ENCODE measurements at regions not wholly inside any gene's neighbourhood (a gene's known extent, or its start where the extent isn't known, plus 50 kb on each side); places are given as distances from the start of the nearest gene placed in this dataset.
"Not testable (repeated sequence)": the region's sequence is repeated elsewhere in the genome, so short reads cannot be mapped to it uniquely, and the experiment has no call there.

DNA sequence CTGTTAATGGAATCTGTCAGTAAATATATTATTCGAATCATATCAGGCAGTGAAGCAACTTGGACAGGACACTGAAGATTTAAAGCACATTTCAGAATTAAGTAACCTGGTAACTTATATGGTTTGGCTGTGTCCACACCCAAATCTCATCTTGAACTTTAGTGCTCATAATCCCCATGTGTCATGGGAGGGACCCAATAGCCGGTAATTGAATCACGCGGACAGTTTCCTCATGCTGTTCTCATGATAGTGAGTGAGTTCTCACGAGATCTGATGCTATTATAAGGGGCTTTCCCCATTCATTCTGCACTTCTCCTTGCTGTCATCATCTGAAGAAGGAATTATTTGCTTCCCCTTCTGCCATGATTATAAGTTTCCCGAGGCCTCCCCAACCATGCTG lies 83.2 kb upstream of the COL1A2 start:
- ATAC-seq (no peak), DNase-seq (no peak)
- WGBS, 4 donors, result 73 to 83% (median 82%) methylated on average over 6 of the region's 6 CpGs
- Histone ChIP-seq H3K36me3 (no peaks in the 10 kb centered on the region), H3K27ac (no peak overlapping the region), H3K27me3 (no peaks in the 10 kb centered on the region), H3K4me1 (peaks cover 0 to 19% (median 6%) of the 10 kb centered on the region in 12 donors), H3K9me3 (no peaks in the 10 kb centered on the region), H3K4me3 (no peak overlapping the region)
- TF ChIP-seq, protein P1, sequence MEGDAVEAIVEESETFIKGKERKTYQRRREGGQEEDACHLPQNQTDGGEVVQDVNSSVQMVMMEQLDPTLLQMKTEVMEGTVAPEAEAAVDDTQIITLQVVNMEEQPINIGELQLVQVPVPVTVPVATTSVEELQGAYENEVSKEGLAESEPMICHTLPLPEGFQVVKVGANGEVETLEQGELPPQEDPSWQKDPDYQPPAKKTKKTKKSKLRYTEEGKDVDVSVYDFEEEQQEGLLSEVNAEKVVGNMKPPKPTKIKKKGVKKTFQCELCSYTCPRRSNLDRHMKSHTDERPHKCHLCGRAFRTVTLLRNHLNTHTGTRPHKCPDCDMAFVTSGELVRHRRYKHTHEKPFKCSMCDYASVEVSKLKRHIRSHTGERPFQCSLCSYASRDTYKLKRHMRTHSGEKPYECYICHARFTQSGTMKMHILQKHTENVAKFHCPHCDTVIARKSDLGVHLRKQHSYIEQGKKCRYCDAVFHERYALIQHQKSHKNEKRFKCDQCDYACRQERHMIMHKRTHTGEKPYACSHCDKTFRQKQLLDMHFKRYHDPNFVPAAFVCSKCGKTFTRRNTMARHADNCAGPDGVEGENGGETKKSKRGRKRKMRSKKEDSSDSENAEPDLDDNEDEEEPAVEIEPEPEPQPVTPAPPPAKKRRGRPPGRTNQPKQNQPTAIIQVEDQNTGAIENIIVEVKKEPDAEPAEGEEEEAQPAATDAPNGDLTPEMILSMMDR (IDR thresholded peaks at IDR 0.05), result no peak
- no peak for TF ChIP-seq POLR2A (IDR thresholded peaks at IDR 0.05)
- intact Hi-C loops (cut with DNase I), result no loop called here

DNA sequence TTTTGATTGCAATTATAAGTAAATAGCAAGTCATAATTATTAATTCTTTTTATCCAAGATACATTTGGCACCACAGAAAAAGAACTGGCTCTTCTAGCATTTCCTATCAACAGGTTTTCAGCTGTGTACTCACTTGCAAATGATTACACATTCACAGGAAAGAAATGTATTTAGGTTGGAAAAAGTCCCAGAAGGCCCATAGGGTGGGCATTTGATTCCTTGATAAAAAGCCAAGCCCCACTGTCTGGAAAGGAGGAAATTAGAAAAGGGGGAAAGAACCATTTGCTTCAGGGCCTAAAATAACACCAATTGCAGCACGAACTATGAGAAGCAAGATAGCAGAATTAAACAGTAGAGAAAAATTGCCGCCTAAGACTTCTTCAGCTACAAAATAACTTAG lies 80.8 kb upstream of the COL1A2 start:
- Histone ChIP-seq H3K9me3 (no peaks in the 10 kb centered on the region), H3K27ac (peak overlapping the region in 7 of 12 donors; percentile 24 to 59 (median 33)), H3K4me3 (no peak overlapping the region), H3K36me3 (no peaks in the 10 kb centered on the region), H3K4me1 (peaks cover 0 to 19% (median 6%) of the 10 kb centered on the region in 12 donors), H3K27me3 (no peaks in the 10 kb centered on the region)
- WGBS, 4 donors, result 45 to 60% (median 56%) methylated on average over 2 of the region's 2 CpGs
- peak in 3 of 4 donors; percentile 37 to 65 (median 55) for ATAC-seq
- TF ChIP-seq, protein P1 (IDR thresholded peaks at IDR 0.05), result no peak
- TF ChIP-seq POLR2A (IDR thresholded peaks at IDR 0.05), result no peak
- intact Hi-C loops (cut with DNase I), result no loop called here
- DNase-seq, result no peak

DNA sequence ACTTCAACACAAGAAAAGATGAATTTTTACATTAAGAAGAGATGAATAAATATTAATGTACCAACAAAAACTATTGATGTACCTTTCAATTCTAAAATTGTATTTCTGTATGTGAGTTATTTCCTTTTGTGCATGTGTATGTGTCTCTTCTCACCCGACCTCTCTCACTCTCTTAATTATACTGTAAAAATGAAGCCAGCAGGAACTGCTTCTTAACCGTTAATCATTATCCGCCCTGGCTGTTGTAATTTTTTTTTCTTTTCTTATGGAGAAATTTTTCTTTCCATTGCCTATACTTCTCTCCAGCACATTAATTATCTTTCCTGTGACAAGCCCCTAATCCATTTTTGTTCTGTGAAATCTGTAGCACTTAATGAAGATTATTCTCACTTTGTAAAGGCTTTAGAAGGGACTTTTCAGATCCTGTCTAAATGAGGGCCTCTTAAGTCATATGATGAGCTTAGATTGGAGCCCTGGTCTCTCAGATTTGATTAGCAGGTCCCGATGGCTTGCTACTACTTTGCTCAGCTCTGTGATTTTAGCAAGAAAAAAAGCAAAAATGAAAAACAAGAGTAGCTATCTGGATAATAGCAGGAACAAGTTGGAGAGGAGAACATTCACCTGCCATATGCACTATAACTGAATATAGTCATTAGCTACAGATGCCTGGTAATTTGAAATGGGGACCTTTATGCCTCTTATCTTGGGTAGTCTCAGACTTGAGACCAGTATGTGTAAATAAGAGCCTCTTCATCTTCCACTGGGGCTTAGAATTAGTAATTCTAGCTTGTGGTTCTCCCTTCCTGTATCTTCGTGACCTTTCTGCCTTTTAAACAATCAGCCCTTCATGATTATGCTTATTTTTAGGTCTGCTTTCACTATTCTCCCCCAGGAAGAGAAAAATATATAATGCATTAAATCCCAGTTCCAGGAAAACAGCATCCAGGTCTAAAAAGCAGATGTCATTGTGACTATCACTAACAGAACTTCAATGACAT lies 80.0 kb upstream of the COL1A2 start:
- WGBS, 4 donors, result 48 to 58% (median 52%) methylated on average over 5 of the region's 5 CpGs
- H3K27ac ChIP-seq, result peak overlapping the region in 8 of 12 donors; percentile 24 to 59 (median 29)

DNA sequence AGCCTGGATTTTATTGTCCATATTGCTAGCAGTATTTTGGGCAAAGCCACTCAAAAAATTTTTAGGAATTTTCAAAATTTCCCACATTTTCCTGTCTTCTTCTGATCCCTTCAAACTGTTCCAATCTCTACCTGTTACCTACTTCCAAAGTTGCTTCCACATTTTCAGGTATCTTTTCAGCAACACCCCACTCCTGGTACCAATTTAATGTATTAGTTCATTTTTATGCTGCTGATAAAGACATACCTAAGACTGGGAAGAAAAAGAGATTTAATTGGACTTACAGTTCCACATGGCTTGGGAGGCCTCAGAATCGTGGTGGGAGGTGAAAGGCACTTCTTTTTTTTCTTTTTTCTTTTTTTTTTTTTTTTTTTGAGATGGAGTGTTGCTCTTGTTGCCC lies 73.6 kb upstream of the COL1A2 start:
- H3K27ac ChIP-seq, H3K4me1 ChIP-seq, H3K27me3 ChIP-seq, H3K36me3 ChIP-seq, H3K4me3 ChIP-seq, DNase-seq, ATAC-seq: not testable (repeated sequence)
- intact Hi-C loops (cut with DNase I), result loop anchor here in 1 of 10 donors (5.0 kb wide), 1 partner anchor 46 kb away; no protein-coding TSS in a partner anchor
- H3K9me3 ChIP-seq, result peaks cover 0 to 18% (median 8%) of the 10 kb centered on the region in 12 donors
- 84 to 98% (median 95%) methylated on average over 1 of the region's 1 CpG for WGBS, 4 donors

More for the DNA sequence above, 80.0 kb upstream of the COL1A2 start:
- no peak for TF ChIP-seq POLR2A (IDR thresholded peaks at IDR 0.05)
- TF ChIP-seq, protein P1 (IDR thresholded peaks at IDR 0.05), result no peak
- ATAC-seq (no peak), DNase-seq (no peak)
- no peaks in the 10 kb centered on the region for H3K27me3 ChIP-seq
- peak overlapping the region in 1 of 12 donors; percentile 5 for H3K4me3 ChIP-seq
- H3K9me3 ChIP-seq, result no peaks in the 10 kb centered on the region
- H3K36me3 ChIP-seq, result no peaks in the 10 kb centered on the region
- H3K4me1 ChIP-seq, result peaks cover 0 to 19% (median 6%) of the 10 kb centered on the region in 12 donors
- intact Hi-C loops (cut with DNase I), result no loop called here
